ENCODE measurements at regions not wholly inside any gene's neighbourhood (a gene's known extent, or its start where the extent isn't known, plus 50 kb on each side); places are given as distances from the start of the nearest gene placed in this dataset.

DNA sequence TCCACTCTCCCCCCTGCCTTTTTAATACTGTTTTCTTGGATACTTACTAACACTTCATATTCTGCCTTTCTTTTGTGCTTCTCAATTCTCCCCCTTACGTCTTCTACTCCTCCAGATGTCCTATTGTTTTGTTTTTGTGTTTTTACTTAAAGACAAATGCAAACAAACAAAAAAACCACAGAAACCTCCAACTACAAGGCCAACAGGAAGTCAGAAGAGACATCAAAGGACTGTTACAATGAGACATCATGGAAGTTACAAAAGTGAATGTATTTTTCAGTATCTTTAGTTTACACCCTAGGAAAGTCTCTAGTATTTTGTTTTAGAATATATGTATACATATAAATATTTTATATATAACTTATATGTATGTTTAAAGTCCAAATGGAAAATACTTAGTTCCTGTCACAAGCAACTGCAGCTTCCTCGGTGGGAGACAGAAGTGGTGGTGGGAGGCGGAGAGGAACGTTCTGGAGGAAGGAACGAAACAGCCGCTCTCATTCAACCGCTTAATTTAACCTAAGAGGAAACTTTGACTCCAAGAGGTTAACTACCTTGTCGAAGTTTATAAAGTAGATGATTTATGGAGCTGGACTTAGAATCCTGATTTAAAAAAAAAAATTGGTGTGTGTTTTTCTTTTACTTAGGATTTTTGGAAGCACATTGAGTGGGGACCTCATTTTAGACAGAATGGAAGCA lies 168.9 kb upstream of the PDE10A start:
- TF ChIP-seq, protein P1, sequence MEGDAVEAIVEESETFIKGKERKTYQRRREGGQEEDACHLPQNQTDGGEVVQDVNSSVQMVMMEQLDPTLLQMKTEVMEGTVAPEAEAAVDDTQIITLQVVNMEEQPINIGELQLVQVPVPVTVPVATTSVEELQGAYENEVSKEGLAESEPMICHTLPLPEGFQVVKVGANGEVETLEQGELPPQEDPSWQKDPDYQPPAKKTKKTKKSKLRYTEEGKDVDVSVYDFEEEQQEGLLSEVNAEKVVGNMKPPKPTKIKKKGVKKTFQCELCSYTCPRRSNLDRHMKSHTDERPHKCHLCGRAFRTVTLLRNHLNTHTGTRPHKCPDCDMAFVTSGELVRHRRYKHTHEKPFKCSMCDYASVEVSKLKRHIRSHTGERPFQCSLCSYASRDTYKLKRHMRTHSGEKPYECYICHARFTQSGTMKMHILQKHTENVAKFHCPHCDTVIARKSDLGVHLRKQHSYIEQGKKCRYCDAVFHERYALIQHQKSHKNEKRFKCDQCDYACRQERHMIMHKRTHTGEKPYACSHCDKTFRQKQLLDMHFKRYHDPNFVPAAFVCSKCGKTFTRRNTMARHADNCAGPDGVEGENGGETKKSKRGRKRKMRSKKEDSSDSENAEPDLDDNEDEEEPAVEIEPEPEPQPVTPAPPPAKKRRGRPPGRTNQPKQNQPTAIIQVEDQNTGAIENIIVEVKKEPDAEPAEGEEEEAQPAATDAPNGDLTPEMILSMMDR (IDR thresholded peaks at IDR 0.05; ENCODE audit: insufficient read depth, low read depth, low read length) = no peak
- TF ChIP-seq EZH2 (IDR thresholded peaks at IDR 0.05; ENCODE audit: insufficient read depth, low read length) = no peak
